ENCODE measurements at regions not wholly inside any gene's neighbourhood (a gene's known extent, or its start where the extent isn't known, plus 50 kb on each side); places are given as distances from the start of the nearest gene placed in this dataset.

DNA sequence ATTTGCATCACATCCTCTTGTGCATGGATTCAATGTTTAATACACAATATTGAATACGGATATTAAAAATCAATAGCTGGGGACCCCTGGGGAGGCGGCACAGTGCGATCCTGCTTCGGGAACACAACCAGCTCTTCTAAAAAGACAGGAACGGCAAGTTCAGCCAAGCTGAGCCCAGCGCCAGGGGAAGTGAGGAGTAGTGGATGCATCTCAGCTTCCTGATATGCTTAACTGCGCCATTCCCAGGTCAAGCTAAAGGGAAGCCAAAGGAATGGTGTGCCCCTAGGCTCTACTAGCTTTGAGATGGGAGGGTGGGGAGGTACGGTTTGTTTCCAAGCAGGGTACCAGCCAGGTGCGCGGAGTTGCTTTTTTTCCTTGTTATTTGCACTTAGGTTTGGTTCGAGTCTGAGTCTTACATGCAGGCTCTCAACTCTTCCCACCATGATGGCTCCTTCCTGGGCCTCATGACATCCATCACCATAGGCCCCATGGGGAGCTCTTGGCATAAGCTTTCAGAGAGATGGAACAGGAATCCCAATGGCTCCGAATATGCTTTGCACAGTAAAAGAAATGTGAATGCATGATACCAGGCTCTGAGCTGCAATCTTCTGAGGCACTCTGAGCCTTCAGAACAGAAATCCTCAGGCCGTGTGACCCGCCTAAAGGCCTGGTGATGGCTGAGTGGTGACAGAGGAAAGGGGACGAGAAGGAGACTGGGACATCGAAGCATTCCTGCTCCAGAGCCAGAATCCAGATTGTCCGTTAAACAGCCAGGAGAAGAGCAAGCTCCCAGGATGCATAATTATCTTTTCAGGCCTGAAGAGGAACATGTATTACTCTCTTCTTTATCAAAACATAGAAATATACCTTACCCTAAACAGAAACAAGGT lies 51.8 kb upstream of the BCOR start:
- H3K4me3 ChIP-seq (ENCODE audit: low read depth, poor library complexity, severe bottlenecking), result no peak overlapping the region
- DNase-seq (ENCODE audit: low spot score in 2 of 2), result no peak
- 39 to 86% methylated on average over 17 of the region's 17 CpGs for WGBS, 2 donors
- no peak for TF ChIP-seq POLR2A (IDR thresholded peaks at IDR 0.05)
- TF ChIP-seq, protein P1, sequence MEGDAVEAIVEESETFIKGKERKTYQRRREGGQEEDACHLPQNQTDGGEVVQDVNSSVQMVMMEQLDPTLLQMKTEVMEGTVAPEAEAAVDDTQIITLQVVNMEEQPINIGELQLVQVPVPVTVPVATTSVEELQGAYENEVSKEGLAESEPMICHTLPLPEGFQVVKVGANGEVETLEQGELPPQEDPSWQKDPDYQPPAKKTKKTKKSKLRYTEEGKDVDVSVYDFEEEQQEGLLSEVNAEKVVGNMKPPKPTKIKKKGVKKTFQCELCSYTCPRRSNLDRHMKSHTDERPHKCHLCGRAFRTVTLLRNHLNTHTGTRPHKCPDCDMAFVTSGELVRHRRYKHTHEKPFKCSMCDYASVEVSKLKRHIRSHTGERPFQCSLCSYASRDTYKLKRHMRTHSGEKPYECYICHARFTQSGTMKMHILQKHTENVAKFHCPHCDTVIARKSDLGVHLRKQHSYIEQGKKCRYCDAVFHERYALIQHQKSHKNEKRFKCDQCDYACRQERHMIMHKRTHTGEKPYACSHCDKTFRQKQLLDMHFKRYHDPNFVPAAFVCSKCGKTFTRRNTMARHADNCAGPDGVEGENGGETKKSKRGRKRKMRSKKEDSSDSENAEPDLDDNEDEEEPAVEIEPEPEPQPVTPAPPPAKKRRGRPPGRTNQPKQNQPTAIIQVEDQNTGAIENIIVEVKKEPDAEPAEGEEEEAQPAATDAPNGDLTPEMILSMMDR (IDR thresholded peaks at IDR 0.05), result no peak
- intact Hi-C loops (cut with DNase I; ENCODE audit: low total_unique reads), result no loop called here

DNA sequence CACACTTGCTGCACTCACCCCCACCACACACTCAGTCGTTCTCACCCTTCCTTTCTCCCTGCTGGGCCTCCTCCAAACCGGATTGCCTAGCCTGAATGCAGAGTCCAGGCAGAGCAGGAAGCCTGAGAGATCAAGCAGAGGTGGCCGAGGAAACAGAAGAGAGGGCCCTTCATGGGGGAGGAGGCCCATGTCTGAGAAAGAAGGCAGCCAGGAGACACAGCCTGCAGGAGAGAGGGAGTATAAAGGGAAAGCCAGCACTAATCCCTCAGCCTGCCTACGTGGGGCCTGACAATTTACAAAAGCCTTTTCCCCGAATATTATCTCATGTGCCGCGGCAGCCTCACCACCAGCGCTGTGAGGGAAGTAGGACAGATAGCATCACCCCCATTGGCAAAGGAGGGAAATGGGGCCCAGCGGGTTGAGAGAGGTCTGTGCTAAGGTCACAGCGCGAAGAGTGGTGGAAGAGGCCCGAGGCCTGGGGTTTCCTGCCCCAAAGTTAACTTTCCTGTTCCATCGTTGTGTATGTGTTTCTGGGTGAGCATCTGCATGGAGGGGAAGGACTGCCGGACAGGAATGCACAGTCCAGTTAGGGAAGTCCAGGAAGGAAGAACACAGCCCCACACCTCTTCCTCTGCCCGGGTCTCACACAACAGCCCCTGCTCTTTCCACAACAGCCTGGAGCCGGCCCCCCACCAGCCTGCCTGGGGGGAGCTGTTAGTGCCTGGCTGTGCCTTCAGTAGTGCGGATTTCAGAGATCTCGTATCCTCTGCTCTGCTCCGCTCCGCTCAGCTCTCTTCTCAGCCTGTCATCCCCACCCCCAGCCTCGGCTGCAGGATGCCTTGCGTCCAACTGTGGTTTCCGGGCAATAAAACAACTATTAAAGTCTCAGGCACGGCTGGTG lies 50.9 kb upstream of the BCOR start:
- intact Hi-C loops (cut with DNase I; ENCODE audit: low total_unique reads), result no loop called here
- TF ChIP-seq, protein P1 (IDR thresholded peaks at IDR 0.05), result no peak
- no peak for TF ChIP-seq POLR2A (IDR thresholded peaks at IDR 0.05)
- no peak overlapping the region for H3K4me3 ChIP-seq (ENCODE audit: low read depth, poor library complexity, severe bottlenecking)
- no peak for DNase-seq (ENCODE audit: low spot score in 2 of 2)
- WGBS, 2 donors, result 27 to 64% methylated on average over 23 to 24 of the region's 24 CpGs

GRCh38 chrX:40147971-40148370 lies 50.2 kb upstream of the BCOR start:
- intact Hi-C loops (cut with DNase I; ENCODE audit: low total_unique reads), result no loop called here
- TF ChIP-seq, protein P1 (IDR thresholded peaks at IDR 0.05), result no peak
- TF ChIP-seq POLR2A (IDR thresholded peaks at IDR 0.05), result no peak
- no peak overlapping the region for H3K4me3 ChIP-seq (ENCODE audit: low read depth, poor library complexity, severe bottlenecking)
- no peak for DNase-seq (ENCODE audit: low spot score in 2 of 2)
- WGBS, 2 donors, result 33 to 69% methylated on average over 22 of the region's 22 CpGs
